Ovary (tissue), 3 donors: ENCODE measurements at regions not wholly inside any gene's neighbourhood (a gene's known extent, or its start where the extent isn't known, plus 50 kb on each side); places are given as distances from the start of the nearest gene placed in this dataset.

ENCODE experiments used
- POLR2A ChIP-seq: fragments of 450-650 bp; IDR thresholded peaks from one replicate; pipeline ENCODE4 v1.6.1; 2017; ENCODE audit warnings: antibody characterized with exemption, mild to moderate bottlenecking, moderate library complexity
- TF ChIP-seq, protein P1 (sequence below), 3 donors: fragments of 450-650 bp in 2 of 3; fragments of 200-600 bp in 1 of 3; IDR thresholded peaks; one replicate each; pipeline versions ENCODE4 v1.5.1 to v1.8.0; 2016 to 2022; ENCODE audit warnings: antibody characterized with exemption in 3 of 3, mild to moderate bottlenecking in 1 of 3
- donor health status: DM: no; HTN: no; CAD: no.

DNA sequence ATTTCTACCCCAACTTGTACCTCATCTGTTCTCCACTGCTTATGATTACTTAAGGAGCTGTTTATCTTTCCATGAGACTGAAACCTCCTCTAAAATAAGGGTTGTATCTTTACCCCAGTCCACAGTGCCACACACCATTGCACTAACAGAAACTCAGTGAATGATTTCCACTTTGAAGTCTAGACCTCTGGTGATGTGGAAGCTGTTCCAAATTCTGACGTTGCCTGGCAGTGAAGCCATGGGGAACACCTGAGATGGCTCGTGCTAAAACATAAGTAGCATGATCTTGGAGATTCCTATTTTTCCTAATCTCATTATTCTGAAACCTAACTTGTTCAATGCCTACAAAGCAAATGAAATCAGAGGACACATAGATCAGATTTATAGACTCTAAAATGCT is 583.2 kb downstream of the EBF1 start:
- TF ChIP-seq, protein P1, sequence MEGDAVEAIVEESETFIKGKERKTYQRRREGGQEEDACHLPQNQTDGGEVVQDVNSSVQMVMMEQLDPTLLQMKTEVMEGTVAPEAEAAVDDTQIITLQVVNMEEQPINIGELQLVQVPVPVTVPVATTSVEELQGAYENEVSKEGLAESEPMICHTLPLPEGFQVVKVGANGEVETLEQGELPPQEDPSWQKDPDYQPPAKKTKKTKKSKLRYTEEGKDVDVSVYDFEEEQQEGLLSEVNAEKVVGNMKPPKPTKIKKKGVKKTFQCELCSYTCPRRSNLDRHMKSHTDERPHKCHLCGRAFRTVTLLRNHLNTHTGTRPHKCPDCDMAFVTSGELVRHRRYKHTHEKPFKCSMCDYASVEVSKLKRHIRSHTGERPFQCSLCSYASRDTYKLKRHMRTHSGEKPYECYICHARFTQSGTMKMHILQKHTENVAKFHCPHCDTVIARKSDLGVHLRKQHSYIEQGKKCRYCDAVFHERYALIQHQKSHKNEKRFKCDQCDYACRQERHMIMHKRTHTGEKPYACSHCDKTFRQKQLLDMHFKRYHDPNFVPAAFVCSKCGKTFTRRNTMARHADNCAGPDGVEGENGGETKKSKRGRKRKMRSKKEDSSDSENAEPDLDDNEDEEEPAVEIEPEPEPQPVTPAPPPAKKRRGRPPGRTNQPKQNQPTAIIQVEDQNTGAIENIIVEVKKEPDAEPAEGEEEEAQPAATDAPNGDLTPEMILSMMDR (IDR thresholded peaks at IDR 0.05): no peak
- TF ChIP-seq POLR2A: no peak
